GM21717 (cell line): ENCODE measurements at regions not wholly inside any gene's neighbourhood (a gene's known extent, or its start where the extent isn't known, plus 50 kb on each side); places are given as distances from the start of the nearest gene placed in this dataset.

Experiments used
- ATAC-seq: cut with Tn5 transposase; IDR thresholded peaks from one replicate; pipeline ENCODE4 v1.9.1; 2021; ENCODE audit warnings: mild to moderate bottlenecking, moderate library complexity; ENCODE audit not compliant: unreplicated experiment

DNA sequence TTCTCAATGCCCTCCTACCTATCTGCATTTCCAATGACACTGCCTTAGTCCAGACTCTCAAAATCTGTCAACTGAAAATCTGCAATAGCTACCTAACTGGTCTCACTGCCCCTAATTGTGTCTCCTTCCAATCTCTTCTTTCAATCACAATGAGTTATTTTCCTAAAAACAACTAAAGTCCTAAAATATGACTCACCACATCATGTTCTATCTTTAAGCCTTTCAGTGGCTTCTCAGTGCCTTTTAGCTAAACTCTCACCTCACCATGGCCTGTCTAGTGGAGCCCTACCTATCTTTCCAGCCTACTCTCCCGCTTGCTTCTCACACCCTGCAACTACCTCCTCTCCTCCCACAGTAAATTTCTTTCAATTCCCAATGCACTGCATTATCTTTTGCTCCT is 220.9 kb upstream of the PKDCC start:
- no peak for ATAC-seq

DNA sequence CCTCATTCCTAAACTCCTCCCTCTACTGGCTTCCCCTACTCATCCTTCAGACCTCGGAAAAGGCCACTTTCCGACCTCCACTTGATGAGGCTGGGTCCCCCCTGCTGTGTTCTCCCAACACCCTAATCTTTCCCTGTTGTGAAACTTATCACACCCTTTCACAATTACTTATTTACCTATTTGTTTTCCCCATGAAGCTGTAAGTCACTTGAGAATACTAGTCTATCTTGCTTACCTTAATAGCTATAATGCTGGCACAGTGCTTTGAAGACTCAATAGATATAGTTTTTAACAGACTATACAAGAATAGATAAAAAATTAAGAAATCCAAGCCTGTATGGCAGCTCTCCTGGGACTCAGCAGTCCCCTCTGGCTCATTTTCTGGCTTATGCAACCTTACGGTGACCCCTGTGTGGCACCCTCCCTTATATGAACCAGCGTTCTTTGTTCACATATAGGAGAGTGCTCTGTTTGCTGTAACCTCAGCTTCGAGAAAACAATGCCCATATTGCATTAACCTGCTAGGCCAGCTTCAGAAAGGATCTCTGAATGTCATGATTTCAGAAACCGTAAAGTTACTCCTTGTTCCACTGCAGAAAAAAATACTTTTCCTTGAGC is 220.4 kb upstream of the PKDCC start:
- no peak for ATAC-seq

DNA sequence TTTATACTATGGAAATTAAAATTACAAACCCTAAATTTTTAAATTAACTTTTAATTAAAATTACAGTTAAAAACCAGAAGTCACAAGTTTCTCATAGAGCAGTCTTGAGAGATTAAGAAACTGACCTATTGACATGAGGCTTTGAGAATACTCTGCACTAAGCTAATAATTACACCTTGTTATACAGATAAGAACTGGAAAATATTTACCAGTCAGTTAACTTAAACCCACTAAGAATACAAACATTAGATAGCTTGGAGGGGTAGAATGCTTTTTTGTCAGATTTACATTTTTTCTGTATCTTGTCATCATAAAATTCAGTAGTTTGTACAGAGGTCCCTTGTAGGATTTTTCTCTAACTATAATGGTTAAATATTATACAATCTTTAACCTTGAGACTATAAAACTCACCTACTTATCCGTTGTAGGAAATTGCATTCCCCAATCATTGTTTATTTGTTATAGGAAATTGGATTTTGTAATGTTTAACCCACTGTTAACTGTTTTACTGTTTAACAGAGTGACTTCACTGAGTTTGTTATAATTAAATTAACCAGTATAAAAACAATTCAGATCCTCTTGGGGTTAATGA is 219.7 kb upstream of the PKDCC start:
- ATAC-seq: no peak

DNA sequence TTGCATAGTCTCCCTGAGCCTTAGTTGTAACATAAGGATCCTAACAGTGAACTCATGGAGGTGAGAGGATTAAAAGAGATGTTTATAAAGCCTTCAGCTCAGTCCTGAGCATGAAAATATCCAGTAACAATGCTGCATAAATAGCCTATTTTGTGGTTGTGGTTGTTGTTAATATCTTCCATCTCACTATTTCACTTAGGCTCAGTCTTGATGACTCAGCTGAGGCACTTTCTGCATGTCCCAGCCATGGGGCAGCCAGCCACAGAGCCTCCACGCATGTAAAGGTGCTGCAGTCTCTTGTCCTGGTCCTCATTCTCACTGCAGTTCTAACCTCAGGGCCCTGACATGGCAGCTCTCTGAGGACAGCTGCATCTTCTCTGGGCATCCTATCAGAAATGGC is 218.8 kb upstream of the PKDCC start:
- no peak for ATAC-seq

DNA sequence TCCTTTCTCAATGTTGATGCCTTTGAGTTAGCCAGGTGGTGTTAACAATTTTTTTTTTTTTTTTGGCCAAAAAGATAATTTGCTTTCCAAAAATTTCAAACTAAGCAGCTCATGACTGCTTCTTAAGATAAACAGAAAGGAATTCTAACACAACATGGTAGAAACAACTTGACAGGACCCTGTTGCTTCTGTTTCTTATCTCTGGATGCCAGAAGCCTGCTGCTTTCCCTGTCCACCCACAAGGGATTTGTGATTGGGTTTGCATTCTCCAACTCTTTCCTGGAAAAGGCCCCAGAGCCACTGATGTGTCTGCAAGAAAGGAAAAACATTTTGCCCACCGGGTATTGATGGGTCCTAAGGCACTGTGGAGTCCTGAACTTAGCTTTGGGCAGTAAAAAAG is 217.2 kb upstream of the PKDCC start:
- ATAC-seq: no peak

DNA sequence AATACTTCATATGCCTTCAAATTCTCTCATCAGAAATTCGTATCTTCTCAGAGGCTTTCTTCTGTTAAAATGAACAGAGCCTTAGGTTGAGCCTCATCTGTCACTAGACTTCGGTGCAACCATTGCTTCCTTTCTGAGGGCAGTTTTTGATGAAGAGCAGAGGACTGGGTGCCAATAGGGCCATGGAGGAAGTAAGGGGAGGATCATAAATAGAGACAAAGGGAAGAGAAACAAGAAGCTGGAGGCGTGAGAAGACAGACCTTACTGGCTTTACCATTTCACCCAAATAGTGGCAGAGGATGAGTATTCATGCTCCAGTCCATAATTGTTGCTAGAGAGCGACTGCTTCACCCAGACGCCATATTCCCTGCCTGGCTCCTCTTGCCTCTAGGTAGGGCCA is 215.6 kb upstream of the PKDCC start:
- no peak for ATAC-seq

DNA sequence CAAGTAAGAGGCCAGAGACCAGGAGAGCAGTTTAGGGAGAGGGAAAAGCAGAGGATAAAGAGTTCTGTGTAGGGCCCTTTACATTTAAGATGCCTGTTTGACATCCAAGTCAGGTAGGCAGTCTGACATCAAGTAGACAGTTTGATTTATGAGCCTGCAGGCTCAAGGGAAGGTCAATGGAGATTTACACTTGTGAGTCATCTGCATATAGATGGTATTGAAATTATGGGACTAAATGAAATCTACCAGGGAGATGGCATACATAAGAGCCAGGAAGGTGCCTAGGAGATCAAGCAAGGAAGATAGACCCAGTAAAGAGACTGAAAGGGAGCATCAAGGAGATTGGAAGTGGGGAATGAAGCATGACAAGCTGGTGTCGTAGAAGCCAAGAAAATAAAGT is 212.4 kb upstream of the PKDCC start:
- ATAC-seq: no peak

DNA sequence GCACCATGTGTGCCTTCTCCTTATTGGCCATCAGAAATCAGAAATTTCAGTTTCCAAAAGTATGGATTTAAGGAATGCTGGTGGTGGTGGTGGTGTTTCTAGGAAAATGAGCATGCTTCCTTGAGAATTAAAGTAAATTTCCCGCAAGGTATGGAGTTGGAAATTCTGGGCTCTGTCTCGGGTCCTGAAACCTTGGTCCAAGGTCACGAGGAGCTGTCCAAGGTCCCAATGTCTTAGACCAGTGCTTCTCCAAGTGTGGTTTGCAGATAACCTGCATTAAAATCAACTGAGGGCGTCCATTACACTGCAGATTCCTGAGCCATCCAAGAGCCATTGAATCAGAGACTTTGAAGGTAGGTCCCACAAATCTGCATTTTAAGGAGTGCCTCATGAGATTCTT is 210.9 kb upstream of the PKDCC start:
- ATAC-seq: no peak

DNA sequence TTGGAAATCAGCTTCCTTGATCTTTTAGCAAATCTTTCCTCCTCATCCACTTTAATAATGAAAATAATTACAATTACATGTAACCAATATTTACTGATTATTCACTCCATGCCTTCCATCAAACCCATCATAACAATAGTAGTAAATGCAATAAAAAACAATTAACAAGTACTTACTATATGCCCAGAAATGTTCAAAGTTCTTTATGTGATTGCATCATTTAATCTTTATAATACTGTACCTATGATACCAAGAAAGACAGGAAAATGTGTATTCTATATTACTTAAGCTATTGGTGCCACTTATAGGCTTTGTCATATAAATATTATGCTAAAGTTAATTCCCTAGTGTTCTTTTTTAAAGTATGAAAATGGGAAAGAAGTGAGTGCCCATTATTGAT is 210.2 kb upstream of the PKDCC start:
- ATAC-seq: no peak

DNA sequence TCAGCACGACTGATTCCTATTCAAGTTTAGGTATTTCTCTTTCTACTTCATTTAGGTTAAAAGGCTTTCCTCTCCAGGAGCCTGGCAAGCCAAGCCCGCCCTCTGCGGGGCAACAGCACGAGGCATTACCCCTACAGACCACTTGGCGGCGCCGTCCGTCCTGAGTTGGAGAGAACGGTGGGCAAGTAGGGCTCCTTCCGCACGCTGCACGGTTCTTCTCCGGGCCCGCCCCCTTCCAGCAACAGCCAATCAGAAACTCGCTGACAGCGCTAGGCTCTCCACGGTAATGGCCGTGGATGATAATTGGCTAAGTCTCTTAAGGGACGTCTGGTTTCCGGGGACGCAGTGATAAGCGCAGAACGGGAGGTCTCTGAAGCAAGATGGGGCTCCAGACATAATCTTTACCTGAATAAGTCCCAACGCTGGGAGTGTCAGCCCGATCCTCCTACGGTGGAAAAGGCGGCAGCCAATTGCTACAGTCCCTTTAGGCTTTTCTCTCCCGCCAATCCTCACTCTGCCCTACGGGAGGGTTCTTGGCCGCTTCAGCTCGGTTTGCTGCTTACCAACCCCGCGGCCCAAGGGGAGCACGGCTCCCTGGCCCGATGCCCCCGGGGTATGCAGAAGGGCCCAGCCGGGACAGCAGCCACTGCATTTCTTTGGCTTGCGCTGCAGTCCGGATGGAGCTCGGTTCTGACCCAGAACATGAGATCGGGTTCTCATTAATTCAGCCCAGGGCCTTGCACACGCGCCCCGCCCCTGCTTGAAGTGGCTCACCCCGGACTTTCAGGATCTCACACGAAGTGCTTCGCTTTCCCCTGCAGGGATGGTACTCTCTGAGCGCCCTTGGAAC is 206.9 kb upstream of the PKDCC start:
- peak; percentile 100 for ATAC-seq

DNA sequence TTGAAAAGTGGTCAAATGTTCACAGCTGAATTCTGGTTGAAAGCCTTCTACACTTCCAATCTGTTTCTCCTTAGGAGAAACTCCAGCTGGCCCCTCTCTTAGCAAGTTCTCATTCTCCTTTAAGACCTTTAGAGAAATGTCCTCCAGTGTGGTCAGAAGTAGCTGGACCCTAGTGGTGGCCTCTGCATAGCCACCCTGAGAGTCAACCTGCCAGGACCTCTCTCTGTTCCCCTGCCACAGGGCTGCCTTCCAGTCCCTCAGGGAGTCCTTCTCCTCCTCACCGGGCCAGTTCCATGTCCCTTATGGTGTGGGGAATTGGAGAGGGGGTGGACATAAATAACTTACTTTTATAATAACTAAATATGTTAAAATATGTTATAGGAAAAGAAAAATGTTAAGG is 200.9 kb upstream of the PKDCC start:
- ATAC-seq: no peak

DNA sequence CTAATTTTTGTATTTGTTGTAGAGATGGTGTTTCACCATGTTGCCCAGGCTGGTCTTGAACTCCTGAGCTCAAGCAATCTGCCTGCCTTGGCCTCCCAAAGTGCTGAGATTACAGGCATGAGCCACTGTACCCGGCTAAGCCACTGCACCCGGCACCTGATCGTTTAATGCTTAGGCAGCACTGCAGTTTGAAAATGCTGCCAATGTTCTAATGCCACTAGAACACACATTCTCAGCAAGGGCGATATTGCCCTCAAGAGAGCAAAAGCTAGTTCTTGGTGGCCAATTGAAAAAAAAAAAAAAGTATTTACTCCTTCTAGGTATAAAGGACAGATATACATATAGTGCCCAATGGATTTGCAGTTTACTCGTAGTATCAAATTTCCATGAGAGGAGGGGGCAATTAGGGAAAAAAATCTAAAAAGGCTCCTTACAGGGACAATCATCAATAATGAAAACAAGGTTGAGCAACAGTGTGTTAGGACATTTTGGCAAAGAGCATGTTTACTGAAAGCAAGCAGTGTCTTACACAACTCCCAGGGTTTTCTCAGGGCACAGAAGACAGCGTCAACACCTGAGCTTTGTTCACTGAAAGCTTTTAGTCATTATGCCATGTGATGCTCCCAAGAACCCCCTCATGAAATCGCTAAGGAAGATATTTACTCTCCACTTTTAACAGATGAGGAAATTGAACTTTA is 199.9 kb upstream of the PKDCC start:
- ATAC-seq: no peak

DNA sequence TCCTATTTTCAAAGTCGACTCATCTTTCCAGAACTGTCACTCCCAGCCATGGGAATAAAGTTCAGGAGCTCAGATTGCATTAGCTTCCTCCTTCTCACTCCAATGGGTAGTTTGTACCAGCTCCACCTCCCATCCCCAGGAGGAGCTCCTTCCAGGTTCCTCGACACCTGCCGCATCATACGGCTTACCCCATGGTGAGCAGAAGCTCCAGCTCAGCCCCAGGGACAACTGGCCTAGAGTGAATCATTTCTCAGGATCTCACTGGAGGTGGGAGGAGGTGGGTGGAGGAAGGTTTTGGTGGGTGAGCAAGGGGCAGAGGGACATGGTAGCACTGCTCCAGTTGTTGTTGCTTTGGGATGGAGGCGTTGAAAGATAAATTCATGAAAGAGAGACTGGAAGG is 196.3 kb upstream of the PKDCC start:
- no peak for ATAC-seq

DNA sequence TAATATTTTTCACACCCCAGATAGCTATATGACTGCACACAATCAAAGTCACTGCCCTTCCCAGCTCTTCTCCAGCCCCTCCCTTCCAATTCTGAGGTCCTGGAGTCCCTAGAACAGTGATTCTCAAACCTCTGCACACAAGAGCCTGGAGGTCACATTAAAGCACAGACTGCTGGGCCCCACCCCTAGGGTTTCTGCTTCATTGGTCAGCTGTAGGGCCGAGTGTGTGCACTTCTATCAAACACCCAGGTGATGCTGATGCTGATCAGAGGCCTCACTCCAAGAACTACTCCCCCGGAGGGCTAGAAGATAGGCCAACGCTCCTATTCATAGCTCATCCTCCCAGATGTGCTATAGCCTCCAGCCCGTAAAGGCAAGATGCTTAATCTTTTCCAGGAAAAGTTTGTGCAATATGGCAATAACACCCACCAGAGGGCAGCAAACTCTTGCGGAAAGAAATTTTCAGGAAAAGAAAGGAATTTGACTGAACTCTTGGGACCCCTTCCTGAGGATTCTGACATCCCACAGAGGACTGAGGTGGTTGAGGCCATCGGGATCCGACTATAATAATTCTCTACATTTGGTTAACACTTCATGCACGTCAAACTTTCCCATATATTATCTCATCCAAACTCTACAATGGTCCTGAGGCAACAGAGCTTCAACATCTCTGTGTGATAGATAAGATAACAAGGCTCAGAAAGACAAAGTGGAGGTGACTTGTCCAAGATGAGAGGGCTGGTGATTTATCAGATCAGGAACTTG is 194.2 kb upstream of the PKDCC start:
- no peak for ATAC-seq

DNA sequence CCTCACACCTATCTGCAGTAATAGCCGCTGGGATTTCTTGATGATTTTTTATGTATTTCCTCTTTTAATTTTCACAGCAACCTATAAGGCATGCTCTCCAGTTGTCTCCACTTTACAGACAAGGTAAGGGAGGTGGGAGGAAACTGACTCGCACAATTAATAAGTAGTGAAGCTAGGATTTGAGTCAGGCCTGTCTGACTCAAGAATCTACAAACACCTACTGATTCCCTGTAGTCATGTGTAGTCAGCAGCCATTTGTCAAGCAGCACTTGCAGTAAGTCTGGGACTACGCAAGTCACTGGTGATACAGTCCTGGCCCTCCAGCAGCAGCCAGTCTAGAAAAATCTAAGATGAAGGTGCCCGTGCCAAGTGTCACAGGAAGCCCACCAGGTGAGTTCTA is 193.6 kb upstream of the PKDCC start:
- ATAC-seq: no peak

DNA sequence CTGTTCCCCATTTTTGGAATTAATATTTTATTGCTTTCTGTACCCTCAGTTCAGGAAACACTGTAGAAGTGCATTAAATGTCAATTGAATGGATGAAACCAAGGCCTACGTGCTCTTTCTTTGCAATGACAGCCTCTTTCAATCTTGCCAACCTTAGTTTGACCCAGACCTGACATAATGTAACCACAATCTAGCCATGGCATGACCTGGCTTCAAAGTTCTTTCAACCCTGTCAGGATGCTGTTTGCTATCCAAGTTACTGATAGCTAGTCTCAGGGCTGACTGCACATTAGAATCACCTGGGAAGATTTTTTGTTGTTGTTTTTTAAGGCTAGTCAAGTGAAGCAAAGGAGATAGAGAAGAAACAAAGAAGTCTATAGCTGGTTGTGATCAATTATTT is 190.9 kb upstream of the PKDCC start:
- ATAC-seq: no peak

DNA sequence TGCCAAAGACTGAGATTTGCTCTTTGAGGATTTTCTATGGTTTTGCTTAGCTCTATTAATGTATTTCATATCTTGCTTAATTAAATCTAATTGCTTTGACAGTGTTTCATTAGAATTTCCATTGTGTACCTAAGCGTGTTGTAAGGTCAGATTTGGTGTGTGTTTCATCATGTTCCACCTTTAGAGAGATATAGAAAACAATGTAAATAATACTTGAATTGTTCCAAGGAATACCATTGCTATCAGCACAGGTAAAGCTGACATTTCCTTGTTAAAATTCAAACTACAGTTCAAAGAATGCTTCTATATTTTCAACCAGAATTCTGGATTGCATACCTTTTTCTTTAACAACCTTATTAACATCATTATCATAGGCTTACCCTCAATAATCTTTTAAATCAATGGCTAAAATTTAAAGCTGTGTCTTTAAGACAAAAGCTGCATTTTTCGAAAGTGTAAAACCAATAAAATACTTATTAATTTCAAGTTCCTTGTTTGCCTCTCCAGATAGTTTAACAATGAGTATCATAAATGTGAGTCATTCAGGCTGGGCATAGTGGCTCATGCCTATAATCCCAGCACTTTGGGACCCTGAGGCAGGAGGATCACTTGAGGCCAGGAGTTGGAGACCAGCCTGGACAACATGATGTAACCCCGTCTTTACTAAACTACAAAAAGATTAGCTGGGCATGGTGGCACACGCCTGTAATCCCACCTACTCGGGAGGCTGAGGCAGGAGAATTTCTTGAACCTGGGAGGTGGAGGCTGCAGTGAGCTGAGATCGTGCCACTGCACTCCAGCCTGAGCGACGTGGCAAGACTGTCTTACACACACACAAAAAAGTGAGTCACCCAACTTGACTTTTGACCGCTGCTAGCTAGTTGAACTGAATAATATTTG is 188.0 kb upstream of the PKDCC start:
- no peak for ATAC-seq

DNA sequence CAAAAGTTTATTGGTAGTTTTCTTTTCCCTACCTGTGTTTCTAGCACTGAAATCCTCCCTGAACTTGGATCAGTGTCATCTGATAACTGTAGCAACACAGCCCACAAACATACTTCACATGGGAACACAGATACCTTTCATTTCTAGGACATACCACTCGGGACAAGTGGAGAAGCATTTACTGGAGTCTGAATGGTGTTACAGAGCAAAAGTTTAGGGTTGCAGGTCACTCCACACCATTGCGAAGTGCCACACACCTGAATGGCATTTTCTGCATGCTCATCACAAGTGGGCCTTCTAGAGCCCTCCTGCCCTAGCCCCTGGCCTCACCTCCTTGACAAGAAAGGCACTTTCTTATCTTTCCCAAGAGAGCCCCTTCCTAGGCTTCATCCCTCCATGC is 184.8 kb upstream of the PKDCC start:
- ATAC-seq: no peak

DNA sequence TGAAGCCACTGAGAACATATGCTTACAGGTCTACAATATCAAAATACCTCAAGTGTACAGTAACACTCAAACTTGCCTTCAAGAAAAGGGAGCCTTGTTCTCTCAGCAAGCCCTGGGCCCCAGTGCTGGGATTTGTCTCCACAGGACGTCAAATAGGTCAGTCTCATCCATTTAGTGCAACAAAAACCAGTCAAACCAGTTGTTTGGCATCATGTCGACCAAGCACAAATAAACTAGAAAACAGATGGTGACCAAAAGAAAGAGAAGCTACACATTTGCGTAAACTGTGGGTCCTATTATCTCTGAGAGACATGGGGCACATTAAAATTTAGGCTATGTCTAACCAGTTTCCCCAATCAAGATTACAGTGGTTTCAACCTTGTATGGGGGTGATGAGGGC is 182.6 kb upstream of the PKDCC start:
- ATAC-seq: no peak

DNA sequence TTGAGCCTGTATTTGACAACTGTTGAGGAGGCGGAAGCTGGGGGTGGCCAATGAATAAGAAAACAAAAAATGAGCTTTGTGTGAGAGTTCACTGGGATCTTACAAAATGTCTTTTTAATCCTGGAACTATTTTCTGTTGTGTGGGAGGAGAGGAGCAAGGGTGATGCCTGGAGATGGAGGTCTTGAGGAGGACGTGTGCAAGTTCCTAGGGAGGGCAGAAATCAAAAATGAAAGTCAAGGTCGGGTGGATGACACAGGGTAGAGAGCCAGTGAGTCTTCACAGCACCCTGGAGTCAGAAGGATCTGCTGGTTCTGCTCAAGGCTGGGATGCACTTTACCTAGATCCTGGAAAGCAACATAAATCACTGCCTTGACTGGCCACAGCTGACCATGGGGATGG is 180.3 kb upstream of the PKDCC start:
- no peak for ATAC-seq
